ENCODE measurements at regions not wholly inside any gene's neighbourhood (a gene's known extent, or its start where the extent isn't known, plus 50 kb on each side); places are given as distances from the start of the nearest gene placed in this dataset.

- TF ChIP-seq ZFX (IDR thresholded peaks at IDR 0.05) (no peak), CTCF (conservative IDR thresholded peaks at IDR 0.05) (no peak)
- H3K27ac ChIP-seq = no peak overlapping the region
These were observed 249.8 kb upstream of the PRDM9 start for GRCh38 chr5:23257656-23258055.

- TF ChIP-seq CTCF (conservative IDR thresholded peaks at IDR 0.05) (no peak), ZFX (IDR thresholded peaks at IDR 0.05) (no peak)
- no peak overlapping the region for H3K27ac ChIP-seq
These were observed 253.7 kb upstream of the PRDM9 start for GRCh38 chr5:23253621-23254198.

- TF ChIP-seq ZFX (IDR thresholded peaks at IDR 0.05) (no peak), CTCF (conservative IDR thresholded peaks at IDR 0.05) (no peak)
These were observed 264.5 kb upstream of the PRDM9 start for GRCh38 chr5:23242891-23243290.

GRCh38 chr5:23235246-23235645, 272.2 kb upstream of the PRDM9 start:
- no peak overlapping the region for H3K27ac ChIP-seq

More at GRCh38 chr5:23242891-23243290, 264.5 kb upstream of the PRDM9 start:
- H3K27ac ChIP-seq = no peak overlapping the region

GRCh38 chr5:23234197-23234596, 273.2 kb upstream of the PRDM9 start:
- TF ChIP-seq CTCF (conservative IDR thresholded peaks at IDR 0.05) (no peak), ZFX (IDR thresholded peaks at IDR 0.05) (no peak)
- H3K27ac ChIP-seq = no peak overlapping the region

More at GRCh38 chr5:23235246-23235645, 272.2 kb upstream of the PRDM9 start:
- TF ChIP-seq ZFX (IDR thresholded peaks at IDR 0.05) (no peak), CTCF (conservative IDR thresholded peaks at IDR 0.05) (no peak)

- no peak overlapping the region for H3K27ac ChIP-seq
- no peak for TF ChIP-seq CTCF (conservative IDR thresholded peaks at IDR 0.05)
- no peak for TF ChIP-seq ZFX (IDR thresholded peaks at IDR 0.05)
These were observed 283.6 kb upstream of the PRDM9 start for GRCh38 chr5:23223846-23224245.

GRCh38 chr5:23221831-23222230, 285.6 kb upstream of the PRDM9 start:
- TF ChIP-seq CTCF (conservative IDR thresholded peaks at IDR 0.05) (no peak), ZFX (IDR thresholded peaks at IDR 0.05) (no peak)
- H3K27ac ChIP-seq = no peak overlapping the region
